CD4-positive, alpha-beta T cell treated with Interleukin-4 for 1 hour (primary cell): ENCODE measurements at regions not wholly inside any gene's neighbourhood (a gene's known extent, or its start where the extent isn't known, plus 50 kb on each side); places are given as distances from the start of the nearest gene placed in this dataset.

Source experiments
- DNase-seq, 2 donors: peaks; one replicate each; pipeline ENCODE4 v3.0.0-alpha.2; 2020 to 2022

DNA sequence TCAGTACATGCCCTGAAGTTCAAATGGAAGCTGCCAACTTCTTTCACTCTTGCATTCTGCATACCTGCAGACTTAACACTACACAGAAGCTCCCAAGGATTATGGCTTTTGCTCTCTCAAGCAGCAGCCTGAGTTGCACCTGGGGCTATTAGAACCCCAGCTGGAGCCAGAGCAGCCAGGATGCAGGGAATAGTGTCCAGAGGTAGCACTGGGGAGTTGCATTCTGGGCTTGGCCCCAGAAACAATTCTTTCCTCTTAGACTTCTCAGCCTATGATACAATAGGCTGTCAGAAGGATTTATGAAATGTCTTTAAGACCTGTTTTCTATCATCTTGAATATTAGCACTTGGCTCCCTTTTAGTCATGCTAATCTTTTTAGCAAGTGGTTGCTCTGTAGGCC is 886.7 kb upstream of the GHITM start:
- DNase-seq: no peak

DNA sequence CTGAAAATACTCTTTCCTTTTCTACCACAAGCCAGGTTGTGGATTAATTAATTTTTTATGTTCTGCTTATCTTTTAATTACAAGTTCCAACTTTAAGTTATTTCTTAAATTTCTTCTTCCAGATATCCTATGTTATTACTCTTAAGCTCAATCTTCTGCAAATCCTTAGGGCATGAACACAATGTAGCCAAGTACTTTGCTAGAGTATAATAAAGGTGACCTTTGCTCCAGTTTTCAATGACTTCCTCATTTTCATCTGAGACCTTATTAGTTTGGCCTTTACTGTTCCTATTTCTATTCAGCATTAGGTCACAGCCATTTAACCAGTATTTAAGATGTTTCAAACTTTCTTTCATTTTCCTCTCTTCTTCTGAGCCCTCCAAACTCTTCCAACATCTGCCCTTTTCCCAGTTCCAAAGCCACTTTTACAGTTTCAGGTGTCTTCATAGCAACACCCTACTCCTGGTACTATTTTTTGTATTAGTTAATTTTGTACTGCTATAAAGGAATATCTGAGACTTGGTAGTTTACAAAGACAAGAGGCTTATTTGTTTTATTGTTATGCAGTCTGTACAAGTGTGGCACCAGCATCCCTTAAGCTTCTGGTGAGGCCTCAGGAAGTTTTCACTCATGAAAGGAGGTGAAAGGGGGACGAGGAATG is 886.2 kb upstream of the GHITM start:
- DNase-seq: no peak

DNA sequence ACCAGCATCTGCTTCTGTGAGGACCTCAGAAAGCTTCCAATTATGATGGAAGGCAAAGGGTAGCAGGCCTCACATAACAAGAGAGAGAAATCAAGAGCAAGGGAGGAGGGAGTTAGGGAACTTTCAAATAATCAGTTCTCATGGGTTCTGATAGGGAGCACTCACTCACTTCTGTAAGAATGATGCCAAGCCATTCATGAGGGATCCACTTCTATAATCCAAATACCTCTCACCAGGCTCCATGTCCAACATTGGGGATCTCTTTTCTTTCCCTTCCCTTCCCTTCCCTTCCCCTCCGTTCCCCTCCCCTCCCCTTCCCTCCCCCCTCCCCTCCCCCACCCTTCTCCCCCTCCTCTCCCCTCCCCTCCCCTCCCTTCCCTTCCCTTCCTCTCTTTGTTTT is 884.6 kb upstream of the GHITM start:
- no peak for DNase-seq

DNA sequence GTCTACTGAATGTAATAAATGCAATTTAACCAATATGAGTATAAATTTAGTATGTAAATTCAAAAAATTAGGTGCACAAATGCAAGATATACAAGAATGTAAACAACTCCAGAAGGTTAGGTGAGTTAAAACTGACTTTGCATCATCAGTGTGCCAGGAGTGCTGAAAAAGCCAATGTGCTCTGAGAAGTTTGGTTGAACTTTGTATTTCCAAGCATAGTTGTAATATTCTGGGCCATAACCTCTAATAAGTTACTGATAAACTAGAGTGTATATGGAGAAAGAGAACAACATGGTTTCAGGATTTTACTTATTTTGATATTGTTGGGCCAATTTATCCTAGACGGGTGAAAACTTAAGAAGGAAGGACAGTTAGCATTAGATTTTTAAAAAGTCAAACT is 876.9 kb upstream of the GHITM start:
- no peak for DNase-seq

DNA sequence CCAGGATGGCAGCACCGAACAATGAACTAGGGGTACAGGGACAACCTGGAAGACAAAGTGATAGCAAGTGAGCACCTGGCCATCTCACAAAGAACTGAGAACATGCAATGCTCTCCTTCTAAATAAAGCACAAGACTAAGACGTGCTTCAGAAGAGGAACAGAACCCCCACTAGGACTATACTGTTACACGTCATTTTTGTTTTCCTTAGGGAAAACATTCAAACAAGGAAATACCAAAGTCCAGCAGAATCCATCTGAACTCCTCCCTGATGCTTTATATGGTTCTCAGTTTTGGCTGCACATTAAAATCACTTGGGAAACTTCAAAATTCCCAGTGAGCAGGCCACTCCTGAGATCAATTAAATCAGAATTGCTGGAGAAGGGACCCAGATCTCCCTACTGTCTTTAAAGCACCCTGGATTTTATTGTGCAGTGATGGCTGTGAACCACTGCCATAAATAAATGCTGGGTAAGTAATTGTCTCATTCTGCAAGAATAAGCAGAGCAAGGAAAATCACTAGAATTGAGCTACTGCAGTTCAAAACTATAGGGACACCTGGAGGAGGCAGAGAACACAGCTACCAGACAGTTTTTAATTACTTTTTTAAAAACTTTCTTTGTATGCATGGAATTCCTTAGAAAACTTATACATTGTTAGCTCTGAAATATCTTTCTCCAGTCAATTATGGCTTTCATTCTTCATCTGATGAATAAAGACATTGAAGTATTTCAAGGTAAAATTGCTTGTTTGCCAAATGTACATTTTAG is 866.5 kb upstream of the GHITM start:
- DNase-seq: no peak

DNA sequence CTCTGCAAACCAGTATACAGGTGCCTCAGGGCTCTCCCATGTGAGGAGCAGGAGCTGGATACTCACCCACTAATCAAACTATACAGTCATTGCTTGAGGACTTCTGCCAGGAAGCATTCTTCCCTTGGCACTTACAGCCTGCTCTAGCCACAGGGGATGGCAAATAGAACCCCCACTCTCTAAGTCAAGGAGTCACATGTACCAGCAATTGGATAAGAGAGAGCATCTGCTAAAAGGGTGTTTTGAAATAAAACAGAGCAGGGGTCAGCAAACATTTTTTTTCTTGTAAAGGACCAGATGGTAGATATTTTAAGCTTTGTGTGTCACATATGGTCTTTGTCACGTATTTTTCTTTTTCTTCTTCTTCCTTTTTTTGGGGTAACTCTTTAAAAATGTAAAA is 865.2 kb upstream of the GHITM start:
- no peak for DNase-seq

DNA sequence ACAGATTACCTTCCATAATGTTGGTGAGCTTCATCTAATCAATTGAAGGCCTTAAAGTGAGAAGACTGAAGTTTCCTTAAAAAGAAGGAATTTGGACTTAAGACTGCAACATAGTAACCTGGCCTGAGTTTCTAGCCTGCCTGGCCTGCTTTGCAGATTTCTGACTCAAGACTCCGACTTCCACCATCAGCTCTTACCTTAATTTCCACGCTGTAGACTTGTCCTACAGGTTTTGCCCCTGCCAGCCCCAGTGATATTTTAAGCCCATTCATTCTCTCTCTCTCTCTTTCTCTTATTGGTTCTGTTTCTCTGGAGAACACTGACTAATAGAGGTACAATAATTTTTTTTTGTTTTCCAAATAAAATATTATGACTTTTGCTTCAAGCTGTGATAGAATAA is 862.3 kb upstream of the GHITM start:
- no peak for DNase-seq

DNA sequence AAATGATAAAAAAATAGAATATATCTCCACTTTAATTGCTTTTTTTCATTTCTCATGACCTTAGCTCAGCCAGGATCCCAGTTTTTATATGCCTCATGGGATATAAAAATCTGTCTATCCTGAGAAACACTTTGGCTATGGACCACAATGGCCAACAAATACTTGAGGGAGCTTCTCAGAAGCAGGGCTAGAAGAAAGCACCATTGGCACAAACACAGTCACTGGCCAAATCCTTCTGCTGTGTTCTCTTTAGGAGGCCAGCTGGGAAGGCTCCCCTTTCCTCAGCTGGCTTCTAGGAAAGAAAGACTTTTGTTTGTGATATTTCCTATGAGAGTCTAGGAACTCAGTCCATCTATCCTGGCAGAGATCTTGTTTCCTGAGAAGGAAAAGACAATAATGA is 856.2 kb upstream of the GHITM start:
- no peak for DNase-seq

DNA sequence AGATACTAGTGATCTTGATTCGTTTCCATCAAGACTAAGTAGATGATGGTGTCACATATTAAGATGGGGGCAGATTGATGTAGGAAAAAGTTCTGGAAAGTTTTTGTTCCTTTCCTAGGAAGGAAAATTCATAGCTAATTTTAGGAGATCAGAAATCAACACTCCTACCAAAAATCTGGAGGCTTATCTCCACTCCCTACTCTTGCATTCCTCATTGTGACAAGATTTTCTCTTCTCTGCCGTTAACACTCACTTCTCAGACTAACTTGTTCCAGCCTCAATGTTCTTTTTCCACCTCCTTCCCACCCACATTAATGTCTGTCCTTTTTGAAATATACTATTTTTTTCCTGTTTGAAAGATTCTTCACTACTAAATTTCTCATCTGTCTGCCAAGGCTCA is 851.9 kb upstream of the GHITM start:
- DNase-seq: no peak

DNA sequence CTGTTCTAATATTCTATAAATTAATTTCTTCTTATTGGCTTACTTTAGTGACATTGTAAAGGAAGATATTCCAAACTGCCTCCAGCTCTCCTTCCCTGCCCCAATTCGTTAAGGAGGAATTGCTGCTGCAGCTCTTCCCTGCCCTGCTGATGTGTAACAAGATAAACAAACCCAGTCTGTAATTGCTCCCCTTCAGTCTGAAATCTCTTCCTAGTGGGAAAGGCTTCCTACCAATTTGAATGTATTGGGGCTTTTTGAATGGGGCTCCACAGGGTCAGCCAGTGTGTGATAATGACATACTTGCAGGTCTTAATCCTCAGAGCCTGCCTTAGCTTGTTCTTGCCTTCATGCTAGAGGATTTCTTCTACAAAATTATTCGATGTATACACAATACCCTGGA is 849.9 kb upstream of the GHITM start:
- no peak for DNase-seq

DNA sequence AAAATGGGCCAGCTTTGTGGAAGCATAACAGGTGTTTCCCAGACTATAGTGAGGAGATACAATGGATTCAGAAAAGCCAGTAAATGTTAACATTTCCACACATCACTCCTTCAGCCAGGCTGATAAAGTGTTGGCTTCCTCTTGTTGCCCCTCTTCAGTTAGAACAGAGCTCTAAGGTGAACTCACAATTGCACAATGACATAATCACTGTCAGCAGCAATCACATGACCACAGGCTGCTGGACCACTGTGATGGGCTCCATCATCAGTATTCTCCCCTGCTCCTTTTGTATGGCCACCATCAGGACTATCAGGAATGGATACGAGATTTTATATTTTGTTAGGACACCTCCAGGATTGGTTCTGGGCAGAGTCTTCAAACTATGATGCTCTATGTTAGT is 849.4 kb upstream of the GHITM start:
- no peak for DNase-seq

DNA sequence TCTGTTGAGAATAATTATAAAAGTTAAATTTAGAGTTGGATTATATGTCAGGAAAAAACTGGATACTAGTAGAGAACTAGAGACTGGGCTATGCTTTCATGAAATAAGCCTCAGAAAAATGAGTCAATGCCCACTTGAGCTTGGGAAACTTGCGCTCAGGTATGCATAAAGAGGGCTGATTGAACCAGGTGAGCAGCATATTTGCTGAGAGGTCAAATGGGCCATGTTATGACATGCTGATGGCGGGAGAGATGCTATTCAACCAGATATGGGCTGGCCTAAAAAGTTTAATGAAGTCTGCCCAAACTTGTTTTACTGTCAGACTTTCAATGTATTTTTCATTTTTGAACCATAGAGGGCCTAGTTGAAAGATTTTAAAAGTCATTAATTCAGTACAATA is 837.6 kb upstream of the GHITM start:
- no peak for DNase-seq

DNA sequence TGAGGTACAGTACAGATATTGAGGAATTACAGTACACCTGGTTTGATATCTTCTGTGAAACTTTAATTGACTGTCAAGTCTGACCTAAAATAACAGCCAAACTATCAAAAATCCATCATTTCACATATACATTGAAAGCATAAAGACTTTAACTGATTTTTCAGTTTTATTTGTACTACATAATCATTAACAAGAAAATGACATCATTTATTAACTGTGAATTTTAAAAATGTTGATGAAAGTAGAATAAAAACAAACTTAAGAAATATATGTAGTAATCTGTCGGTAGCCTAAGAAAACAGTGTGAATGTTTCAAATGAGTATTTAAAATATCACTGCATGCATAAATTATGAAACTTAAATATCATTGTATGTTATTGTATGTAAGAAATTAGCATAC is 836.7 kb upstream of the GHITM start:
- no peak for DNase-seq

DNA sequence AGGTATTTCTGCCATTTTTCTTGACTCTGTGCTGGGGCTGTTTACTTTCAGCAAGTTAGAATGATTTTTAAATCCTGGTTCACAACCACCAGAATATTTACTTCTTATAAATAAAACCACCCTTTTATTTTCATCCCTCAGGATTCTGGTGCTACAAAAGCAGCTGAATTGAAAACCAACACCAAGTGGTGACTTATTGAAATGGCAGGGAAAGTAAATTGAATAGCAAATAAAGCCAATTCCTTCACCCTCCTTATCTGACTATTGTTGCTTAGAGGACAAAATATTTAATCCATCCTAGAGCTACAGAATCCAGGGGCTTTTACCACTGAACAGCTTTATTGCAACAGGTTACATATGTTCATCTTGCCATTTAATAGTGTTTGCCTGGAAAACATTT is 828.6 kb upstream of the GHITM start:
- DNase-seq: no peak

DNA sequence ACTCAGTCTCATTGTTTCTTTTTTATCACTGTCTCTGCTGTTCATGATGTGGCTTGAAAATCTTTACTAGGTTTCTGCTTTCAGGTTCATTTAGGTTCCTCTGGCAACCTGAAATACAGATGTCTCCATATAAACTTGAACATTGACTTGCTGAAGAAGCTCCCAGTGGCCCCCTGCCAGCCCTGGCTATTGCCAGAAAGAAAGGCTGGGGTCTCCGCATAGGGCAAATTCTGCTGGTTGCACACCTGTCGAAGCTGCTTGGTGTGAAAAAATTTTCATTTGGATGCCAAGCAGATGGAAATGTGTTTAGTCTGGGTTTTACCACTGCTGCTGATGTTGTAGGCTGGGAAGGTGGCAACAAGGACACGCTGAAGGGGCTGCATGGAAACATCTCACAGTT is 826.7 kb upstream of the GHITM start:
- DNase-seq: no peak

DNA sequence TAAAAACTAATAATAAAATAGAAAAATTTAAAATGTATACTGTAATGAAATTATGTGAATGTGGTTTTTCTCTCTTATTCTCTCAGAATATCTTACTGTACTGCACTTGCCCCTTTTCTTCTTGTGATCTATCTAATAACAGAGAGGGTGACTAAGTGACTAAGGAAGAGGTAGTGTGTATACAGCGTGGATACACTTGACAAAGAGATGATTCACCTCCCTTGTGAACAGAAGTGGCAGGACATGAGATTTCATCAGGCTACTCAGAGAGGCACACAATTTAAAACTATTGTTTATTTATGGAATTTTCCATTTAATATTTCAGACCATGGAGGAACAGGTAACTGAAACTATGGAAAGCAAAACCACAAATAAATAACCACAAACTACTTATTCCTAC is 806.6 kb upstream of the GHITM start:
- DNase-seq: no peak

DNA sequence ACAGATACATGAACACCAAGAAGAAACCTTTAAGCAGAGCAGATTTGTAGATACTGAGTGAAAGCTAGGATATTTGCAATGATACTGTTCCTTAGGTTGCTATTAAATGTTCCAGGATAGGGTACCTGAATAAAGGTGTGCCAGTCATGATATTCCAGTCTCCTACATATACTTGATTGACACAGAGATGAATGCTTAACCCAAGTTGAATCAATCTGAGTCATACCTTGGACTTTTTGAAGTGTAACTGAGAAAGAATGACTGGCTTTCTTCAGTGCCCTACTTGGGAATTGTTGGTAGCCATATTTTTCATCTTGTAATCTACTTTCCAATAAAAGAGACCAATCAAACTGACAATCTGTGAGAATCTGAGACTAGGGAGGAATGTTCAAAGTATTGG is 805.7 kb upstream of the GHITM start:
- DNase-seq: no peak

DNA sequence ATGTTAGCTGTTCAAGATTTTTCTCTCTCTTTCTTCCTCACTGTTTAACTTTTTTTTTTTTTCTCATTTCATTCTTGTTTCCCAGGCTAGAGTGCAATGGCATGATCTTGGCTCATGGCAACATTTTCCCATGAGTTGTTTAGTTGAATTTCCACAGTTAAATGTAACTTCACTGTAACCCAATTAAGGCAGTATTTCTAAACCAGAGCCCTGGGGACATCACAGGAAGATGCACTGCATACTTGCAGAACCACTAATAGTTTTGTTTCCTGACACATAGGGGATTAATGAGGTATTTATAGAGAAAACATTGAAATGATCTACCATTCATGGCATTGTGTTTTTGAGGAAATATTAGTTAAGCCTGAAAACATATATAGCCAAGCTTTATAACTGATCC is 795.6 kb upstream of the GHITM start:
- DNase-seq: no peak

DNA sequence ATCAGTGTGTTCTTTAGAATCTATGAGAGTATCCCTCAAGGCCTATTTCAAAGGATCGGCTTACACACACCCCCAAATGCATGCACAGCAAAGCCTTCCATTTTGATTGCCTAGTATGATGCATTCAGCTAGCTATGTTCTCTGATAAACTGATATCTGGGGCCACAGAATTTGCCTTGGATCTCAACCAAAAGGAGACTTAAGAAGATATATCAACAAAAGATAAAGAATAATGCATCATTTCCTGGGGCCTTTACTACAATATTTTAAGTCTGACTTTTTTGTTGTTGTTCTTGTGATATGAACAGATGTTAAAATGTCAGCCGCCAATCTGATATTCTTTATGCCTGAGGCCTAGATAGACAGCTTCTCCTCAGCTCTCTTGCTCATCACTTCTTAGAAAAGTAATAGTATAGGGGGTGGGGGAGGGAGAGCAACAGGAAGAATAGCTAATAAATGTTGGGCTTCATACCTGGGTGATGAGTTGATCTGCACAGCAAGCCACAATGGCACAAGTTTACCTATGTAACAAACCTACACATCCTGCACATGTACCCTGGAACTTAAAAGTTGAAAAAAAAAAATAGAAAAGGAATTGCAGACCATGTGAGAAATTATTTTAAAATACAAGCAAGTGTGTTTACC is 792.9 kb upstream of the GHITM start:
- no peak for DNase-seq

DNA sequence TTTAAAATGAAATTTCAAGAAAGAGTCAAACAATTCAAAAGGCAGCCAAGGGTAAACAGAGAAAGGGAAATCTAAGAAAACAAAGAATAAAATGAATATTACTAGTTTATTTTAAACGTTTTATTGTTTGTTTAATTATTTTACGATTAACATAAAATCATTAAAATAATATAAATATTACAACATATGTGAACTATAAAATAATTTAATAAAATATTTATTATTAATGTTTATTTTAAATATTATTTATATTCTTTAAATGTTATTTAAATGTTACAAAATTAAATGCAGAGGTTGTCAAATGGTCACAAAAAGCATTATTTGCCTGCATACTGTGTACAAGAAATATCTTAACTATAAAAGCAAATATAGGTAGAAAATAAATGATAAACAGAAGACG is 786.7 kb upstream of the GHITM start:
- no peak for DNase-seq

DNA sequence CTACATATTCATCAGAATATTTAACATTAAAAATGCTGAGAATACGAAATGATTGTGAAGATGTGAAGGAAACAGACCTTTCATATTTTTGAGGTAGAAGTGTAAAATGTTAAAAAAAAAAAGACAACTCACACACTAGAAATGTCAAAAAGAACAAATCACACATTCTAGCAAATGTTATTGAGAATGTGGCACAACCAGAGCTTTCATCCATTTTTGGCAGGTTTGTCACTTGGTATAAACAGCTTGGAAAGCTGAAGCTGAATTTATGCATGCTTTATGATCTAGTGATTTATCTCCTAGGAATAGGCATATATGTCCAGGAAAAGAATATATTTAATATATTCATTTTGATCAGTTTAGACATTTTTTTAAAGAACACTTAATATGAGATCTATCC is 784.9 kb upstream of the GHITM start:
- DNase-seq: no peak

DNA sequence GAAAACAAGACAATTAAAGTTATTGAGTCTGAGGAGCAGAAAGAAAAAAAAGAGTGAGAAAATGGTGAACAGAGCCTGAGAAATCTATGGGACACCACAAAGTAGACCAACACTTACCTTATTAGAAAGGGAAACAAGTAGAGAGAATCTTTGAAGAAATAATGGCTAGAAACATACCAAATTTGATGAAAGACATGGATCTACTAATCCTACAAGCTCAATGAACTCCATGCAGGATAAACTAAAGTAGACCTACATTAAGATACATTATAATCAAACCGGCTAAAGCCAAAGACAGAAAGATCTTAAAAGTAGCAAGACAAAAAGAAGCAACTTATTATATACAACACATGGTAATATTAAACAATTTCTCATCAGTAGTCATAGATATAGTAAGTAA is 782.3 kb upstream of the GHITM start:
- no peak for DNase-seq

DNA sequence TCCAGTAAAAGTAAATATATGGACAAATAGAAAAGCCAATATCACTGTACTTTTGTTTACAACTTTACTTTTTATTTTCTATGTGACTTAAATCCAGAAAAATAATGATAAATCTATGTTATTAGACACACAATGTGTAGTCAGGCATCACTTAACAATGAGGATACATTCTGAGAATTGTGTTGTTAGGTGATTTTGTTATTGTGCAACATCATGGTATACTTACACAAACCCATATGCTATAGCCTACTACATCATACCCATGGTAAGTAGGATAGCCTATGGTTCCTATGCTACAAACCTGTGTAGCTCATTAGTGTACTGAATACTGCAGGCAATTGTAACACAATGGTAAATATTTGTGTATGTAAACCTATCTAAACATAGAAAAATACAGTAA is 781.7 kb upstream of the GHITM start:
- no peak for DNase-seq

DNA sequence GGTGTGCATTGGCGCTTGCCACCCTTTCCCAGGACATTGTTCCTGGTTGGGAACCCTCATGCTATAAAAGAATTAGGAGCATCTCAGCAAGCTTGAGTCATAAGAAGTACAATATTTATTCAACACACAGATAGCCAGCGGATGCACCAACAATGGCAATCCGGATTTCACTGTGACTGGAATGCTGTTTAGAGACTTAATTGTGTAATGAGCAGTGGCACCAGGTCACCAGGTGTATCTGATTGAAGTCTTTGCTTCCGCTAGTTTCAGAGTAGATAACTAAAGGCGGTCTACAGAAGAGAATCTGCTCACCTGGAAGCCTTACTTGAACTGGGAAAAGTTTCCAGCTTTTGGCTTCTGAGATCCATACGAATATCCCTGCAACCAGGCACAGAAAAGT is 772.3 kb upstream of the GHITM start:
- no peak for DNase-seq
